ENCODE measurements at regions not wholly inside any gene's neighbourhood (a gene's known extent, or its start where the extent isn't known, plus 50 kb on each side); places are given as distances from the start of the nearest gene placed in this dataset.
A peak's percentile ranks its signal among the peaks of the same experiment; 100 is the strongest.
"Not testable (repeated sequence)": the region's sequence is repeated elsewhere in the genome, so short reads cannot be mapped to it uniquely, and the experiment has no call there.

DNA sequence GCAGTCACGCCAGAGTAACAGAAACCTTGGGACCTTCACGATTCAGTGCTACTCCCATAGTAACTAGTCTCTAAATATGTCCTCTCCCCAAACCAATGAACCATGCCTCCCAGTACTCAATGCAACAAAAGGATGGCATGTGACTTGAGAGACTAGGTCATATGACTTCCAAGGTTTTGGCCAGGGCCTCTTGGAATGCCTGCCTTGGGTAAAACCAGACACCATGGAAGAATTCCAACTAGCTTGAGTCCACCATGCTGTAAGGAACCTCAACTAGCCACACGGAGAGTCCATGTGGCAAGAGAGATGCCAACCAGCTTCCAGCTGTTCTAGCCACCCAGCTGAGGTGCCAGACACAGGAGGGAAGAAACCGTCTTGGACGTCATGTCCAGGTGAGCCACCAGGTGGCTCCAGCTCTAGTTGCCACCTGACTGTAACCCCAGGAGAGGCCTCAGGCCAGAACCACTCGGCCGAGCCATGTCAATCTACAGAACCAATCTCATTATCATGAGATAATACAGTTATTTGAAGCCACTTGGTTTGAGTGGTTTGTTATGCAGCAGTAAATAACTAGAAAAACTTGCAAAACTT, 115.0 kb downstream of the SYF2 start:
- Histone ChIP-seq H3K27me3 (replicated peaks; ENCODE audit: insufficient read depth, low read length) (no peaks in the 10 kb centered on the region), H3K4me1 (ENCODE audit: low read length) (no peaks in the 10 kb centered on the region), H4K20me1 (ENCODE audit: insufficient read depth, low read length) (no peaks in the 10 kb centered on the region), H3K9me3 (replicated peaks; ENCODE audit: insufficient read depth, low read length) (no peaks in the 10 kb centered on the region), H3K4me2 (ENCODE audit: low read depth, low read length) (no peak overlapping the region), H3F3A (ENCODE audit: insufficient read depth, low read length) (no peaks in the 10 kb centered on the region), H3K27ac (ENCODE audit: low read length) (no peak overlapping the region), H2AFZ (ENCODE audit: low read length) (no peak overlapping the region), H3K36me3 (replicated peaks; ENCODE audit: insufficient read depth, low read length) (no peaks in the 10 kb centered on the region), H3K79me2 (ENCODE audit: low read length) (no peaks in the 10 kb centered on the region), H3K9me2 (replicated peaks; ENCODE audit: insufficient read depth, low read length) (no peaks in the 10 kb centered on the region), H3K4me3 (ENCODE audit: low read length) (no peak overlapping the region), H3K9ac (ENCODE audit: low read length) (no peak overlapping the region)
- peak; percentile 45 for DNase-seq
- TF ChIP-seq CTCF (IDR thresholded peaks at IDR 0.05; ENCODE audit: low read length), result peak; percentile 56
- no peak for TF ChIP-seq EZH2phosphoT487 (IDR thresholded peaks at IDR 0.05; ENCODE audit: low read length)

GRCh38 chr1:25116832-25117231, 115.5 kb downstream of the SYF2 start:
- H4K20me1 ChIP-seq (ENCODE audit: insufficient read depth, low read length), result no peaks in the 10 kb centered on the region
- H3K4me1 ChIP-seq (ENCODE audit: low read length), result no peaks in the 10 kb centered on the region
- H3K9ac ChIP-seq (ENCODE audit: low read length), result no peak overlapping the region
- H3K9me3 ChIP-seq (replicated peaks; ENCODE audit: insufficient read depth, low read length), result no peaks in the 10 kb centered on the region
- no peaks in the 10 kb centered on the region for H3K79me2 ChIP-seq (ENCODE audit: low read length)
- no peaks in the 10 kb centered on the region for H3K9me2 ChIP-seq (replicated peaks; ENCODE audit: insufficient read depth, low read length)
- H2AFZ ChIP-seq (ENCODE audit: low read length), result no peak overlapping the region
- H3K36me3 ChIP-seq (replicated peaks; ENCODE audit: insufficient read depth, low read length), result no peaks in the 10 kb centered on the region
- H3F3A ChIP-seq (ENCODE audit: insufficient read depth, low read length), result no peaks in the 10 kb centered on the region
- H3K4me3 ChIP-seq (ENCODE audit: low read length), result no peak overlapping the region
- TF ChIP-seq EZH2phosphoT487 (IDR thresholded peaks at IDR 0.05; ENCODE audit: low read length), result no peak
- no peak for TF ChIP-seq CTCF (IDR thresholded peaks at IDR 0.05; ENCODE audit: low read length)
- TF ChIP-seq EZH2 (optimal IDR thresholded peaks at IDR 0.05; ENCODE audit: low read depth, low read length), result no peak
- H3K27me3 ChIP-seq (replicated peaks; ENCODE audit: insufficient read depth, low read length), result no peaks in the 10 kb centered on the region
- DNase-seq, result no peak
- H3K4me2 ChIP-seq (ENCODE audit: low read depth, low read length), result no peak overlapping the region
- no peak overlapping the region for H3K27ac ChIP-seq (ENCODE audit: low read length)

GRCh38 chr1:25116117-25116516, 116.2 kb downstream of the SYF2 start:
- not testable (repeated sequence) for H3K4me3 ChIP-seq (ENCODE audit: low read length); H3K79me2 ChIP-seq (ENCODE audit: low read length); H3F3A ChIP-seq (ENCODE audit: insufficient read depth, low read length); H3K4me1 ChIP-seq (ENCODE audit: low read length); H3K9ac ChIP-seq (ENCODE audit: low read length); H3K27ac ChIP-seq (ENCODE audit: low read length); H3K4me2 ChIP-seq (ENCODE audit: low read depth, low read length); H3K9me3 ChIP-seq (replicated peaks; ENCODE audit: insufficient read depth, low read length); H3K36me3 ChIP-seq (replicated peaks; ENCODE audit: insufficient read depth, low read length); DNase-seq; H3K9me2 ChIP-seq (replicated peaks; ENCODE audit: insufficient read depth, low read length); H2AFZ ChIP-seq (ENCODE audit: low read length); H4K20me1 ChIP-seq (ENCODE audit: insufficient read depth, low read length); H3K27me3 ChIP-seq (replicated peaks; ENCODE audit: insufficient read depth, low read length)

DNA sequence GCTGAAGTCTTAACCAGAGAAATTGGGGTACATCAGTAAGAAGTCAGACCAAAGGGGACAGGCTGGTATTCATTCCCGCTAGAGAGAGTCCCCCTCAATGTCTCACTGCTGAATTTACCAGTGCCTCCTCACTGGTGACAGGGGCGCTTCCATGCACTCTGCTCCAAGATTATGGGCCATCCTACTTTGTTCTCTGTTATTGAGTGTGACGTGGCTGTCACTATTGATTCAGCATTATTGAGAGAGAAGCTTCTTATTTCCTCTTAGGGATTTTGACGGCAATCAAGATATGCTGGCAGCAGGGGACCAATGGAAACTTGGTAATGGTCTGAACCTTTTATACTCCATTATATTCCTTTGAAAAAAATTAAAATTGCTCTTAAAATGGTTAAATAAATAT, 118.6 kb downstream of the SYF2 start:
- no peak overlapping the region for H3K27ac ChIP-seq (ENCODE audit: low read length)
- H3K4me1 ChIP-seq (ENCODE audit: low read length), result no peaks in the 10 kb centered on the region
- H2AFZ ChIP-seq (ENCODE audit: low read length), result no peak overlapping the region
- H3K27me3 ChIP-seq (replicated peaks; ENCODE audit: insufficient read depth, low read length), result no peaks in the 10 kb centered on the region
- H4K20me1 ChIP-seq (ENCODE audit: insufficient read depth, low read length), result no peaks in the 10 kb centered on the region
- no peak for DNase-seq
- 0 out of 2 replicates have a peak, but pooled peaks cover 3% of the 10 kb centered on the region for H3F3A ChIP-seq (ENCODE audit: insufficient read depth, low read length)
- no peak overlapping the region for H3K9ac ChIP-seq (ENCODE audit: low read length)
- H3K79me2 ChIP-seq (ENCODE audit: low read length), result no peaks in the 10 kb centered on the region
- TF ChIP-seq CTCF (IDR thresholded peaks at IDR 0.05; ENCODE audit: low read length), result no peak
- TF ChIP-seq EZH2 (optimal IDR thresholded peaks at IDR 0.05; ENCODE audit: low read depth, low read length), result no peak
- TF ChIP-seq EZH2phosphoT487 (IDR thresholded peaks at IDR 0.05; ENCODE audit: low read length), result no peak
- H3K9me3 ChIP-seq (replicated peaks; ENCODE audit: insufficient read depth, low read length), result no peaks in the 10 kb centered on the region
- H3K9me2 ChIP-seq (replicated peaks; ENCODE audit: insufficient read depth, low read length), result no peaks in the 10 kb centered on the region
- H3K4me2 ChIP-seq (ENCODE audit: low read depth, low read length), result no peak overlapping the region
- H3K4me3 ChIP-seq (ENCODE audit: low read length), result no peak overlapping the region
- H3K36me3 ChIP-seq (replicated peaks; ENCODE audit: insufficient read depth, low read length), result no peaks in the 10 kb centered on the region

Measured in MM.1S (cell line).